Kidney glomerular epithelial cell (primary cell): ENCODE measurements at regions not wholly inside any gene's neighbourhood (a gene's known extent, or its start where the extent isn't known, plus 50 kb on each side); places are given as distances from the start of the nearest gene placed in this dataset.

Experiments
- DNase-seq: peaks from one replicate; lab custom pipeline; 2025; lab: John Stamatoyannopoulos, UW

DNA sequence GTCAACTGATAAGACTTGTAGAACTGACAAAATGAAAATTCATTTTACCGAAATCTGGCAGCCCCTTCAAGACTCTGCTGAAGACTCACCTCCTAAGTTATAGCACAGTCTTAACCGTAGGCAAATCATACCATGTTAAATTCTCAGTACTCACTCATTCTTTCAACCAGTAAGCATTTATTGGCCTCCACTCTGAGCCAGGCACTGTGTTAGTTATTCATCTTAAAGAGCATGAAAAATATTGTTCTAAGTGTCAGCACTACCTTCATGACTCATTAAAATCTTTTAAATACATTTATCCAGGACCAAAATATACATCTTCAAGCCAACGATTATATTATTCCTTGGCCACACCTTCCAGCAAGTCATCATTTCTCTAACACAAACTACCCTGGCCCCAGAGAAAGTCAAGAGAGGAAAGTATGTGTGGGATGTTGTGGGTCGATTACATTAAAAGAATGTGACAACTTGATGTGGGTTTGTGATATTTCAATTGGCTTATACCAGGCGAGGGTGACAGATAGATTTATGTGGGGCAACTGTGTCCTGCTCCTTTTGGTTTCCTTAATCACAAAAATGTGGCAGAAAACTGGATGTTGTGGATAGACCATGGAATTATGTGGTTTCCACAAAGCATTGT, 55.0 kb downstream of the TMEM30B start:
- no peak for DNase-seq

DNA sequence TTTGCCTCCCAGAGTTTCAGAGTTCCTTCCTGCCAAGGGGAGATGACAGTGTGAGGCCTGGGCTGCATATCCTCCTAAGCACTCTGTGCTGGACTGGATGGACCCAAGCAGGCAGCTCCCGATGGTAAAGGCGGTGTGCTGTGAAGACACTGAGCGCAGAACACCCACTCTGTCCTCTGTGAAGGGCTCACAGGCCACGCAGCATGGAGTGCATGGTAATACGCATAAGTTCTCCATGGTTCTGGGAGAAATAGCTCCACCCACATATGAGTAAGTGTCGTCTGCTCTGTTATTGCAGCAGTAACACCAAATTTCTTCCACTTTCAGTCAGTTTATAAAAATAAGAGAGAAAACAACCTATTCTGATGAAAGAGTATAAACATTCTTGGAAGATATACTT, 55.8 kb downstream of the TMEM30B start:
- DNase-seq = no peak

DNA sequence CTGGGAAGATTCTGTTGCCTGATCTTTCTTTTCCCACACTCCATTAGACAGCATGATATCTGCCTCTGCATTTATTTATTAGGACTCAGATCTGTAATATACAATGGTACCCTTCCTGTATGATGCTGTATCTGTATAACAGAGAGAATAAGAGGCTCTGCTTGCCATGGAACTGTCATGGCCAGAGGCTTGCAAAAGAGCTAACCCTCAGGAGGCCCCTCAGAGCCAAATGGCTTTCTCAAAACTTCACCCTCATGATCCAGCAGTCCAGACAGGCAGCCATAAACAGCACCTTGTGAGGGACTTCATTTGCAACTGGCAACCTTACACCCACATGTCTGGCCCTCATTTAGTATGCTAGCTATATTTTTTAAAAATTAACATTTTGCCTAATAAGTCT, 57.6 kb downstream of the TMEM30B start:
- DNase-seq = no peak

DNA sequence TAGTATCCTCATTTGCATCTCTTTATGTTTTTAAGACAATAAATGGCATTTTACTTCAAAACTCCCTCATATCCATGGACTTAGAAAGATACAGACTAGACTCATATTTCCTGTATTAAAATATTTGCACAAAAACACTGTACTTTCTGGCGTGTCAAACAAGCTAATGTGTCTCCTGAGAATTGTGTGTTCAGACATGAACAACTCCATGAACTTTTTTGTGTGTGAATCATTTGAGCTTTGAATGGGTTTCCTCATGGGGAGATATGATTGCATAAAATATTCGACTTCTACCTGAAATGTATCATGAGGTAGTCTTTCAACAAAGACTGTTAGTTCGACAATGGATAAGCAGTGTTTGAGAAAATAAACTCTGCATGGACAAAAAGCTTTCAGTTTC, 58.8 kb downstream of the TMEM30B start:
- DNase-seq = no peak

DNA sequence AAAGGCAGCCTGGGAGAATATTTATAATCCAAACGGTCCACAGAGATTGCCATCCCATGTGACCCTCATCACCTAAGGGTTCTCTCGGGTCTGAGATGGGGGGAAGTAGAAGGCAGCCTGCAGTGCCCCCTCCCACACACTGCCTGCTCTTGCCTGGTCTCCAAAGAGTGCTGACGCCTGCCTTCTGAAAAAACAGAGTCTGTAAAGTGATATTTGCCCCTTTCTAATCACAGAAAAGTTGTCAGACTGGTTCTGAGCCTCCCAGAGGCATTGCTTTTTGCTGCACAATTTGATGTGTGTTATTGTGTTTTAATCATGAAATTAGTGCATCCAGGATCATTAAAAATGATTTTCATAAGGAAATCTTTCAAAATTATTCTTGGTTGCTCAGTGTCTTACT, 59.2 kb downstream of the TMEM30B start:
- DNase-seq = no peak

DNA sequence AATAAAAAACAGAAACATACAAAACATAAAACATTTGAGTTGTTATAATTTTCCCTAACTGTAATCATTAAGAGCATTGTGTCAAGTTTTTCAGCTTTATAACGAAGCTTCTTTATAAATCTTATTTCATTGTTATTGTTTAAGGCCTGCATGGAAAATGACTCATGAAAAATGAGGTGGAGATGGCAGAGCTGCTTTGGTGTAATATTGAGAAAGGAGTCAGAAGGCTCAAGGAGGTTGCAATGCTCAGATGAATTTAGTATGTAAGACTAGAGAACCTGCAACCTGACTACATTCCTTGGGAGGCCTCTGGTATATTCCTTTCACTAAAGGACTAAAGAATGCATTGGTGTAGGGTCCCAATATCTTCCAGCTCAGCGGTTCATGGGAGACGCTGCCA, 61.5 kb downstream of the TMEM30B start:
- no peak for DNase-seq

DNA sequence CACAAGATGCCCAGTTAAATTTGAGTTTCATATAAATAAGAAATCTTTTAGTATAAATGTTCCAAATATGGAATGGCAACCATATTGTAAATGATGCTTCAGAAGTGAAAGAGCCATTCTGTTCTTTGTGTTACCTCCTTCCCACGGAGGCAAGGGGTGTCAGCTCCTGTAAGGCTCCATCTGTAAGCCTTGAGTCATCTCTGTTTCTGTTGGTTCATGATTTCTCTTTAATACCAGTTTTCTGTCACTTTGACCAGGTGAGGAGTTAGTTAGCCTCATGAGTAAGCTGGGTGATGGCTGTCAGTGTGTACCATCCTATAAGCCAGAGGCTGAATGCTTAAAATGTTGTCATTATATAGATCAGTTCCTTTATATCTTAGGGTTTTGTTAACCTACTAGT, 61.9 kb downstream of the TMEM30B start:
- no peak for DNase-seq

DNA sequence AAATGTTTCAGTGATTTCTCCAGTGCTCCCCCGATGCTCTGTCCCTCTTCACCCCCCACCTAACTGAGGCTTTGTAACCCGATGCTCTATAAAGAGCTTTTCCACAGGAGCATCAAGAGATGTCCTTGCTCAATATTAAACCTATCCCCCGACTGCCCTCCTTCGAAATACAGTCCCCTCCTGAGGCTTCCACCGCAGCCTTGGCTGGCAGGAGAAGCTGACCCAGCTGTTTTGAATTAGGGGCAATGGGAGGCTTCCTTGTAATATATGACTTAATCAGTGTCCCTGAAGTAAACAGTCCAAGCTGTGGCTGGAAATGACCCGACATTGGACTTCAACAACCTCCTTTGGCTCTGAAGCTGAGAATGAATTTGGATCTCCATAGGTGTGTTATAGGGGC, 62.4 kb downstream of the TMEM30B start:
- no peak for DNase-seq

DNA sequence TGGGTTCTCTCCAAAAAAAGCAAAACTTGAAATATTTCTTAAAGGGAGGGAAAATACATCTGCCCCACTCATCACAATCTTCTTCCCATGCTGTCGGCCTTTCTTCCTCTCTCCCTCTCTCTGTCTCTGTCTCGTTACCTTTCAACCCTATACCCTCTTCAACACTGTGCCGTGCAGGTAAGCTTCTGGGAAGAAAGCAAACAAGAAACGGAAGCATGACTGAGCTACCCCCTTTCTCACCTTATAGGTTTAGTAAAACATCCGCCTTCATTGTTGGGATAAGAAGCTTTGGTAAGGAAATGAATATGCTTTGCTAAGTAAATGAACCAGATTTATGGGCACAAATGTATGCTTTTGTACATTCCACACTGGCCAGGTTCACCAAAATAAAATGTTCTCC, 63.0 kb downstream of the TMEM30B start:
- no peak for DNase-seq

DNA sequence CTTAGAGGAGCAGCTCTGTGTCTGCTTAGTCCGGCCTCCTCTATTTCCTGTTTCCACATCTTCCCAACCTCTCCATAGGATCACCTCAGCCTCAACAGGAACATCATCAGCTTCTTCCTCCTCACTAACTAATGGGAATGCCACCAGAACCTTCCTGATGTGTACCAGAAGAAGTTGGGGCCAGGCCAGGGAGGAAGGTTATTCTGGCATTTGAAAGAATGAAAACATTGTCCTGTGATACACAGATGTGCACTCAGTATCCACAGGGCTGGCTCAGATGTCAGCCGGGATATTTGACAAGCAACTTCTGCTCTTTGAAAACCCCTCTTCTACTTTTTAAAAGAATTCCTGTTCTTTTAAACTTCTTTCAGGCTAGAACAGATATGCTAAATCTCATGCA, 63.6 kb downstream of the TMEM30B start:
- DNase-seq = no peak

DNA sequence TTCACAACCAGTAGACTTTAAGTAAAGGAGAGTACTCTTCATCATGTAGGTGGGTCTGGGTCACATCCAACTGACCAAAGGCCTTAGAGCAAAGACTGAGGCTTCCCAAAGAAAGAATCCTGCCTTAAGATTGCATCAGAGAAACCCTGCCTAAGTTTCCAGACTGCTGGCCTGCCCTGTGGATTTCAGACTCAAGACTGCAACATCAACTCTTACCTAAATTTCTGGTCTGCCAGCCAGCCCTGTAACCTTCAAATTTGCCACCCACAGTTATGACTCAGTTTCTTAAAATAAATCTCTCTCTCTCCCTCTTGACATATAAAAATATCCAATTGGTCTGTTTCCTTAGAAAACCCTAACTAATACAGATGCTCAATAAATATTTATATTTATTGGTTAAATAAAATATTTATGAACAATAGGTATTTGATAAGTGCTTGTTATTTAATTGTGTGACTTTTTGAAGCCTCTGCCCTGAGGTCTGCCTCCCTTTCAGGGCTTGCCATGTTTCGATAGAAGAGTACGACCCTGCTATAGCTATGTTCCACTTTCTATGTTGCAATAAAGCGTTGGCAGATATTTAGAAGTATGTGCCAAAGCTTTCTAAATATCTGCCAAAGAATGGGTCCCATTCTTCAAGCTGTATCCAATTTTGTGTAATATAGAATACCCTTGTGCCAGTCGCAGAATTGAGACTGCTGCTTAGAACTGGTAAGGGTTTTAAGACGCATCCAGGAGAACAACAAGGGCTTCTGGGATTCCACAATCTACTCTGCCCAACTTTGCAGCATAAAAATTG, 65.7 kb downstream of the TMEM30B start:
- DNase-seq = no peak

DNA sequence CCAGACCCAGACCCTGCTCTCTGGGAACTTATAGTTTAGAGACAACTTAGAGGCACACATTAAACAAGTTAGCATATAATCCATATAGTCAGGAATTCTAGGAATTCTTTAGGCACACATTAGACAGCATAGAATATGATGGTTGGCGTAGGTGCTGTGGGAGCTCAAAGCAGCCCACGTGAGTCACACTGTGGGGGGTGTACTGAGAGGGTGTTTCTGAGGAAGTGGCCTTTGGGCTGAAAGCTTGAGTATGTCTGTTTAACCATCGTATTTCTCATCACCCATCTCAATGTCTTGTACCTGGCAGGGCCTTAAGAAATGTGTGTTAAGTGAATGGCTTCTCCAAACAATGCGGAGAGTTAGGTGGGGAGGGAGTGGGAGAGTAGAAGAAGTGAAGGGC, 67.2 kb downstream of the TMEM30B start:
- no peak for DNase-seq

DNA sequence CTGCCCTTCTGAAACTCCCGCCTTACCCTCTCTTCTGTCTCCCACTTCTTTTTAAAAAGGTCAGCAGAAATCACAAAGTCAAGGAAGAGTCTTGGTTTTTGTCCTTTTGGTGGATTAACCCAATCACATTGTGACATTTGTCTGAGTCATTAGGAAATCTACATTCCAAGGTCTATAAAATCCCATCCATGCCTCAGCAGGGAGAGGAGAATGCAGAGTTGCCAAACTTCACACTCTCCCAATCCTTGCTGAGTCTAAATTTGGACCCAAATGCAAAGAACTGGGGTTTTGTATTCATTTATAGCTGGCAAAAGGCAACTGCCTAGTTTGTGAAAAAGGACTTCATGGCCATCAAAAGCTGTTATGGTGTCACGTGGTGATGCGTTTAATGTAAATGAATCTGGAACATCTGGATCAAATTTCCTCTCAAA, 67.9 kb downstream of the TMEM30B start:
- DNase-seq = no peak

DNA sequence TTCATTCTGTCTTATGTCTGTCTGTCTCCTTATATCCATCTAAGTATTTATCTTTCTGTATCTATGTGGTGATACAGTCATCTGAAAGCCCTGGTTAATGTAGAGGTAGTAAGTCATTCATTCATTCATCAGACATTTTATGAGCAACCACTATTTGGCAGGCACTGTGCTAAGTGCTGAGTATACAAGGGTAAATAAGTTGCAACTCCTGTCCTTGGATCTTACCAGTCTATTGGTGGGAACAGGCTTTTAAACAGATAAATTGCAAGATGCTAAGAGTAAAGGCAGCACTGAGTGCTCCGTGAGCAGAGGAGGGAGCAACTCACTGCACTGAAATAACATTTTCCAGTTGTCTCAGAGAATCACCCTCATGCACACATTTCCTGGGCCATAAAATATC, 68.6 kb downstream of the TMEM30B start:
- no peak for DNase-seq

DNA sequence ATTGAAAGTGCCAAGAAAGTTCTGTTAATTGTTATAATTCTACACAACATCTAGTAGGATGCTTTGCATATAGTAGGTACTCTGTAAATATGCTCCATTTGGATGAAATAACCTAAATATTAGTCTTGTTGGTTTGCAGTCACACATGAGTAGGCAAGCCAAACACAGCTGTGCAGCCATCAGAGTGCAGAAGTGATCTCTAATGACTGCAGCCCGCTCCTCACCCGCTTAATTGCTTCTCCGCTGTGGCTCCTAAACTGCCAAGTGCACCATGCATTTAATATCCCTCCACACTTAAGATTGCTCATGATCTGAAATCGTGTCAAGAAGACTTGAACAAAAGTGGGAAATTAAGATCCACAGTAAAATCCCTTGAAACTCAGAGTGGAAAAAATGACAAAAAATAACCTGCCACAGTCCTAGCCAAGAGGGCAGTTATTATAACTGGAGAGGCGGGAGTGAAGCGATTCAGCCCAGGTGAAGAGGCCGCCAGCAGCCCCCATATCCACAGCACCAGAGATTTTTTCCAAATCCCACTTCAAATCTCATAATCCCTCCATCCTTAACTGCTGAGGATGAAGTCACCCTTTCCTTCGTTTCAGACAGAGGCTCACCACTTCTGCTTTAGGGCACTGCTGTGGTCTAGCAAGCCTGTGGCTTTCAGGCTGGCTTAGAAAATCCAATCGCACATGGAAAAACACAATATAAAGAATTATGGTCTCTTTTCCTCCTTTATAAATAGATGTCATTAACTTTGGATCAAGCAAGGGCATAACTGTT, 69.5 kb downstream of the TMEM30B start:
- DNase-seq = no peak

DNA sequence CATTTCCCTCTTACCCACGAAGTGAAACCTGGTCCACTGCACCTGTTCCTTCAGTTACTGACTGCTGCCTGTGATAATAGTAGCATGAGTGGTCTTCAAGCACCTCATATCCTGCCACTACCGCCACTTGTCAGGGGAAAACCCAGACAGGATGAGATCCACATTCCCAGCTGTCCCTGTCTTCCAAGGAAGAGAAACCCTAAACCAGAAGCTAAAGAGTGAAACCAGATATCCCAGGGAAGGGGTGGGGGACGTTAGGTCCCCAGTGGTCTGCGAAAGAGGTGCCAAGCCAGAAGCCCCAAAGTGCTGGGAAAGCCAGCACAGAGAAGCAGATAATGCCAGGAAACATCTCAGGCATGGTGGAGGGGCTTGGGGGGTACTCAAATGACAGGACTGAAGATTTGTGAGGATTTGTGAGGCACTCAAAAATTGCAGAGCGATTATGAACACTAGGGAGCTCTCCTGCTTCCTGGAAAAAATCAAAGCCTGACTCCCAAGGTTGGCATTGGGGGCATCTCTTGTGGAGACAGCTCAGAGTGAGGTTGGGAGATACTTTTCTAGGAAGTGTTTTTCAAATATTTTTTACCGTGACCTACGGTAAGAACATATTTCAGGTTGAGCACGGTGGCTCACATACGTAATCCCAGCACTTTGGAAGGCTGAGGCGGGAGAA, 77.9 kb downstream of the TMEM30B start:
- DNase-seq = no peak

DNA sequence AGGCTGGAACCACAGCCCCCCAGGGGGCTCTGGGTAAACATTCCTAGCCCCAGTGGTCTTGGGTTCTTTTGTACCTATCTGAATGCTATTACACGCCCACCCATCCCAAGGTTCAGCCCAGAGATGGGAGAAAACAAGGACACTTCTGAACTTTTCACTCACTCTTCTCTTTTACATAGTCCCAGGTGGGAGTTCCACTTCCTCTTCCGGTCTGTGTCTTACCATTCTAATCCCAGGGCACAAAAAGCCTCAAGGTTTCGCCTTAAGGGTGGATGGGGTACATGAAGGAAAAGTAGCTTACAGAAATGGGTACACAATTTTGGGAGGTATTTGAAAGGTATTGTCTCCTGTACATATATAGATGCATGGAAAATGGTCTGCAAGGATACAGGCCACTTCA, 79.0 kb downstream of the TMEM30B start:
- DNase-seq = no peak

DNA sequence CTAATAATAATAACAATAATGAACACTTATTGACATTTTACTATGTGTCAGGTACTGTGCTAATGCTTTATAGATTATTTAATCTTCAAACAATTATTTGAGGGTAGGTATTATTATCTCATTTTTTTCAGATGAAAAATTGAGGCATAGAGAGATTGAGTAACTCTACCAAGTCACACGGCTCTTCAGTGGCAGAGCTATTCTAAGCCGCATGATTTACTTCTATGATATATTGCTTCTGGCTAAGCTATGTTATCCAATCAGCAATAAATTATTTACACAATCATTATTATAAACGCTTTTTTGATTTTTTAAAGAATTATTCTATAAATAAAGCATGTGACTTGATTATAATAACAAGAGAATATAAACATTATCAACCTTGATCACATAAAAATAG, 80.0 kb downstream of the TMEM30B start:
- no peak for DNase-seq

DNA sequence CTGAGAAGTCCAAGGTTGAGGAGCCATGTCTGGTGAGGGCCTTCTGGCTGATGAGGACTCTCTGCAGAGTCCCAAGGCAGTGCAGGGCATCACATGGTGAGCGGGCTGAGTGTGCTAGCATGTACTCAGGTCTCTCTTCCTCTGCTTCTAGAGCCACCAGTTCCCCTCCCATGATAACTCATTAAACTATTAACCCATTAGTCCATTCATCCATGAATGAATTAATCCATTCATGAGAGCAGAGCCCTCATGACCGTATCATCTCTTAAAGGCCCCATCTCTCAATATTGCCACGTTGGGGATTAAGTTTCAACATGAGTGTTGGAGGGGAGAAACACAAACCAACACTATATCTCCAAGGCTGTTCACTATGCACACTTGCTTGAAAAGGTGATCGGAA, 83.7 kb downstream of the TMEM30B start:
- DNase-seq = no peak

DNA sequence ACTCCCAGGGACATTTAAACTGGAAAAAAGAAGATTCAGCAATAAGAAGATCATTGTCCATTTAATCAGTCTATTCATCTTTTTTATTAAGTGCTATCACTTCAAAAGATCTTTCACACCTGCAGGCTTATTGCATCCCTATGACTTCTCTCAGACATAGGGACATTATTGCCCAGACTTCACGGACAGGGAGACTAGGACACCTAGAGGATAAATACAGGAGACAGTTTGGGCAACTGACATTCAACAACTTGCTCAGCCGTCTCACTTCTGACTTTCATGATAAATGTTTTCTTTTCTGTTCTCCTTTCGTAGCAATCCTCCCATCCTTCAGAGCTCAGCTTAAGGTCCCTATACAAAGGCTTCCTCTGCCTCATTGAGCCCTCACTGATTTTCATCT, 84.3 kb downstream of the TMEM30B start:
- no peak for DNase-seq

DNA sequence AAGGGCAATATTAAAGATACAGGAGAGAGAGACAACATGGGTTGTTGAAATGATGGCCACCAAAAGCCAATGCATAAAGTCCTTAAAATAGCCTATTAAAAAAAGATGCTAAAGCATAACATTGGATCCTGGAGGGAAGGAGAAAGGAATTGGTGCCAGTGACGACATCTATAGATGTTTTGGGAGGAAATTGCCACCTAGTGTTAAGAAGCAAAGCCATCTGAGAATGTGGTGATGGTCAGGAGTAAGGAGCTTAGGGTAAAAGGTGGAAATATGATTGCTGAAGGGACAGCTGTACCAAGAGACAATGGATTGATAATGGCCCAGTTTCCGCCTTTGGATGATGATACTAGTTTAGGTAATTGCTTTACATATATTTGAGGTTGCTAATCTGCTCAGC, 85.1 kb downstream of the TMEM30B start:
- no peak for DNase-seq

DNA sequence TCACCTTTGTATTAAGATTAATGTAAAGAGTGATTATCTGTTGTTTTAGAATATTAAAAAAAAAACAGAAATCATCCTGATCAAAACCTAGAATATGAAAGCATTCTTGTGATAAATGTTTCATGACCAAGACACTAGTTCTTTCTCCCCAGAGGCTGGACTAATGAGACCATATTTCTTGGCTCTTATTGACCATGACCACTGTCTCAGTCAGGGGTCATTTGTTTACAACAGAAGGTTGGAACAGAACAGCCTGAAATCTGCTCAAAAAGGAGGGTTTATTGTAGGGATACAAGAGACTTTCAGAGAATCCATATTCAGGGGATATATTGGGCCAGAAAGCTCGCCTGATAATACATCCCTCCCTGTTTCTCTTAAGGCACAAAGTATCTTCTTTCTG, 87.7 kb downstream of the TMEM30B start:
- no peak for DNase-seq

DNA sequence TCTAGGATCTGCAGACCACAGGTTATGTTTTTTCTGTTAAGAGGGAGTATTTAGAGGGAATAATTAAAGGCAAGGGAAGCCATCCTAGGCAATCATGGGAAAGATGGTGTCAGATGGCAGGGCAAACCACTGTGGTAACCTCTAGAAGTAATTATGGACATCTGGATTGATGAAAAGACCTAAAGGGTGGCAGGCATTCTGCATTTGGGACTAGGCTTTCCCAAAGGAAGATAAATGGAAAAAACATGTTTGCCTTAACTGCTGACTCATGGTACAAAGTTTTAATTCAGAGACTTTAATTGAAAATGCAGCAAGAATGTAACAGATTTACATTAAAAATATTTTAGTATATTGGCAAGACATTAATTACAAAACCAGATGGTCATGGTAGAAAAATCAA, 88.1 kb downstream of the TMEM30B start:
- DNase-seq = no peak
